Ascending aorta (tissue), 2 donors: ENCODE measurements at regions not wholly inside any gene's neighbourhood (a gene's known extent, or its start where the extent isn't known, plus 50 kb on each side); places are given as distances from the start of the nearest gene placed in this dataset.

ENCODE experiments used
- DNase-seq, 2 donors: peaks; one replicate each; pipeline ENCODE4 v3.0.0-alpha.2; 2019; ENCODE audit warnings: low spot score in 2 of 2
- H3K27ac ChIP-seq, 2 donors: fragments of 200-600 bp; sonication (generic); one replicate each; pipeline ENCODE4 v1.5.1; 2016 to 2017; ENCODE audit warnings: mild to moderate bottlenecking in 1 of 2
- H3K27me3 ChIP-seq: fragments of 200-600 bp; sonication (generic); one replicate; pipeline ENCODE4 v1.5.1; 2017
- H3K36me3 ChIP-seq, 2 donors: fragments of 200-600 bp; sonication (generic); one replicate each; pipeline ENCODE4 v1.5.1; 2016
- H3K4me1 ChIP-seq, 2 donors: fragments of 200-600 bp; sonication (generic); one replicate each; pipeline ENCODE4 v1.5.1; 2016 to 2017; ENCODE audit warnings: mild to moderate bottlenecking in 1 of 2
- H3K4me3 ChIP-seq, 2 donors: fragments of 200-600 bp; sonication (generic); one replicate each; pipeline ENCODE4 v1.5.1; 2016 to 2017; ENCODE audit warnings: mild to moderate bottlenecking in 1 of 2
- H3K9me3 ChIP-seq, 2 donors: fragments of 200-600 bp; sonication (generic); one replicate each; pipeline ENCODE4 v1.5.1; 2016
- CTCF ChIP-seq, 3 experiments: fragments of 200-600 bp in 2 of 3; fragments of 450-650 bp in 1 of 3; sonication (generic) in 2 of 3; IDR thresholded peaks; one replicate each; pipeline ENCODE4 v1.5.1; 2016 to 2019; ENCODE audit warnings: antibody characterized with exemption in 3 of 3, mild to moderate bottlenecking in 1 of 3, moderate library complexity in 1 of 3
- intact Hi-C: fragments of 100-400 bp; cut with DNase I; formaldehyde crosslinking; loops from one replicate; pipeline ENCODE4 v1.15.1; 2023

GRCh38 chr22:49066619-49067018 lies 761.1 kb downstream of the BRD1 start:
- Histone ChIP-seq H3K27ac (no peak overlapping the region), H3K27me3 (no peaks in the 10 kb centered on the region), H3K9me3 (no peaks in the 10 kb centered on the region), H3K4me3 (no peak overlapping the region), H3K4me1 (no peaks in the 10 kb centered on the region), H3K36me3 (no peaks in the 10 kb centered on the region)
- intact Hi-C loops: no loop called here
- no peak for TF ChIP-seq CTCF (IDR thresholded peaks at IDR 0.05)
- no peak for DNase-seq

GRCh38 chr22:49064836-49065235 lies 762.8 kb downstream of the BRD1 start:
- Histone ChIP-seq H3K4me3 (no peak overlapping the region), H3K27ac (no peak overlapping the region), H3K36me3 (no peaks in the 10 kb centered on the region), H3K4me1 (no peaks in the 10 kb centered on the region), H3K9me3 (no peaks in the 10 kb centered on the region), H3K27me3 (no peaks in the 10 kb centered on the region)
- intact Hi-C loops: no loop called here
- TF ChIP-seq CTCF (IDR thresholded peaks at IDR 0.05): no peak
- no peak for DNase-seq

GRCh38 chr22:49063545-49063890 lies 764.2 kb downstream of the BRD1 start:
- Histone ChIP-seq H3K36me3 (no peaks in the 10 kb centered on the region), H3K27ac (no peak overlapping the region), H3K4me1 (no peaks in the 10 kb centered on the region), H3K4me3 (no peak overlapping the region), H3K9me3 (no peaks in the 10 kb centered on the region), H3K27me3 (no peaks in the 10 kb centered on the region)
- no peak for DNase-seq
- no peak for TF ChIP-seq CTCF (IDR thresholded peaks at IDR 0.05)
- intact Hi-C loops: no loop called here

GRCh38 chr22:49062802-49063544 lies 764.7 kb downstream of the BRD1 start:
- no peak for DNase-seq
- H3K4me1 ChIP-seq: no peaks in the 10 kb centered on the region
- H3K27ac ChIP-seq: no peak overlapping the region
- H3K36me3 ChIP-seq: no peaks in the 10 kb centered on the region
- H3K9me3 ChIP-seq: no peaks in the 10 kb centered on the region
- H3K27me3 ChIP-seq: no peaks in the 10 kb centered on the region
- intact Hi-C loops: no loop called here
- no peak for TF ChIP-seq CTCF (IDR thresholded peaks at IDR 0.05)
- H3K4me3 ChIP-seq: no peak overlapping the region

- Histone ChIP-seq H3K36me3 (no peaks in the 10 kb centered on the region), H3K4me3 (no peak overlapping the region), H3K9me3 (no peaks in the 10 kb centered on the region), H3K4me1 (no peaks in the 10 kb centered on the region), H3K27ac (no peak overlapping the region), H3K27me3 (no peaks in the 10 kb centered on the region)
- DNase-seq: no peak
- intact Hi-C loops: no loop called here
- no peak for TF ChIP-seq CTCF (IDR thresholded peaks at IDR 0.05)
Measured at GRCh38 chr22:49062155-49062801, 765.4 kb downstream of the BRD1 start.
